Right lobe of liver (tissue), 4 donors: ENCODE measurements at regions not wholly inside any gene's neighbourhood (a gene's known extent, or its start where the extent isn't known, plus 50 kb on each side); places are given as distances from the start of the nearest gene placed in this dataset.

ENCODE experiments used
- CTCF ChIP-seq, 4 donors: fragments of 200-600 bp in 3 of 4; fragments of 450-650 bp in 1 of 4; IDR thresholded peaks; one replicate each; pipeline versions ENCODE4 v1.5.1 to v1.8.0; 2016 to 2022; ENCODE audit warnings: antibody characterized with exemption in 4 of 4, mild to moderate bottlenecking in 2 of 4
- POLR2A ChIP-seq: fragments of 450-650 bp; IDR thresholded peaks from one replicate; pipeline ENCODE4 v1.6.1; 2017; ENCODE audit warnings: antibody characterized with exemption, mild to moderate bottlenecking
- donor health status: DM: no; HTN: no; CAD: no.
- donor health status: DM: no; HTN: no; CAD: no.
- donor health status: DM: no; HTN: yes; CAD: no.

DNA sequence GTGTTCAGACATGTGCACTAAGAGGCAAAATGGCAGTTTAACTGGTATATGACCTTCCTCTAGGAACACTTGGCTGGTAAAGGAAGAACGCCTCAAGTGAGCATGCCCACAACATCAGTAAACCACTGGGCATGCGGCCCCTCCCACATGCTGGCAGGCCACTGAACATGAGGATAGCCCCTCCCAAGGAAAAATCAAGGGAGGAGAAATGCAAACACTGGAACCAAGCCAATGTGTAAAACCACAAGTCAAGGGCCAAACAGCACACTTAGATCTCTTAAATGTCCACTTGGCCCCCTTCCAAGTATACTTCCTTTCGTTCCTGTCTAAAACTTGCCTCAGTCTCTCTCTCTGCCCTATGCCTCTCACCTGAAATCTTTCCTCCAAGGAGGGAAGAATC, 980.8 kb downstream of the TSN start:
- TF ChIP-seq CTCF (IDR thresholded peaks at IDR 0.05) (no peak), POLR2A (no peak)
